GM12878 (cell line): ENCODE measurements at regions not wholly inside any gene's neighbourhood (a gene's known extent, or its start where the extent isn't known, plus 50 kb on each side); places are given as distances from the start of the nearest gene placed in this dataset.

Source experiments
- ATAC-seq: fragments of 200-7000 bp; cut with Tn5 transposase; 3 replicates; pipeline ENCODE4 v1.9.1; 2020; ENCODE audit warnings: mild to moderate bottlenecking, moderate library complexity
- BruUV-seq: library from RNA; stranded (reverse); fragments of 400-500 nt; replicated peaks from 2 replicates; lab custom pipeline; 2021; lab: Mats Ljungman, UMichigan
- CTCF ChIA-PET: fragments of 300-600 bp; sonication (Branson Sonifier 250); formaldehyde crosslinking; extraction: SDS; loops from one replicate; lab custom pipeline; 2021; ENCODE audit warnings: inconsistent platforms; lab: Yijun Ruan, JAX
- POLR2A ChIA-PET: fragments of 350-600 bp; formaldehyde crosslinking; extraction: SDS; loops from one replicate; lab custom pipeline; 2021; ENCODE audit warnings: inconsistent platforms; lab: Charles Lee
- RAD21 ChIA-PET: fragments of 300-600 bp; sonication (Branson Sonifier 250); formaldehyde crosslinking; loops from one replicate; lab custom pipeline; 2023; ENCODE audit warnings: antibody characterized with exemption; ENCODE audit not compliant: unreplicated experiment; lab: Charles Lee
- SMC1A ChIA-PET: fragments of 300-600 bp; sonication (Branson Sonifier 250); formaldehyde crosslinking; loops from one replicate; lab custom pipeline; 2023; ENCODE audit not compliant: unreplicated experiment, uncharacterized antibody; lab: Charles Lee
- DNase-seq: peaks from one replicate; pipeline ENCODE4 v3.0.0-alpha.2; 2011; ENCODE audit warnings: low read depth, low spot score
- FAIRE-seq: peaks from 3 replicates; lab custom pipeline; 2011; peaks lifted over from hg19 to GRCh38; lab: Jason Lieb, UNC
- H2AFZ ChIP-seq: 2 replicates; pipeline ENCODE4 v1.6.0; 2011; ENCODE audit warnings: low read depth, low read length, control low read depth; ENCODE audit not compliant: control insufficient read depth
- H3K27ac ChIP-seq: 2 replicates; pipeline ENCODE4 v1.5.1; 2011; ENCODE audit warnings: control low read depth; ENCODE audit not compliant: control insufficient read depth, insufficient read depth
- H3K27me3 ChIP-seq, 2 experiments: replicated peaks in 1 of 2; 2 replicates each; pipeline versions ENCODE4 v1.6.0 to v1.6.1; 2011; ENCODE audit warnings: low read length in 1 of 2; ENCODE audit not compliant: control insufficient read depth in 2 of 2, insufficient read depth in 2 of 2
- H3K36me3 ChIP-seq, 2 experiments: 2 replicates each; pipeline ENCODE4 v1.5.1; 2011; ENCODE audit warnings: low read length in 1 of 2; ENCODE audit not compliant: control insufficient read depth in 2 of 2, insufficient read depth in 2 of 2
- H3K4me1 ChIP-seq: 2 replicates; pipeline ENCODE4 v1.6.1; 2011; ENCODE audit warnings: mild to moderate bottlenecking, low read length, moderate library complexity, mixed read lengths; ENCODE audit not compliant: control insufficient read depth, insufficient read depth
- H3K4me2 ChIP-seq: 2 replicates; pipeline ENCODE4 v1.6.0; 2011; ENCODE audit warnings: control low read depth; ENCODE audit not compliant: control insufficient read depth, insufficient read depth
- H3K4me3 ChIP-seq: fragments of 200-600 bp; sonication (generic); 2 replicates; pipeline ENCODE4 v1.5.1; 2016
- H3K79me2 ChIP-seq: 2 replicates; pipeline ENCODE4 v1.6.0; 2011; ENCODE audit warnings: low read length; ENCODE audit not compliant: control insufficient read depth, insufficient read depth
- H3K9ac ChIP-seq: 2 replicates; pipeline ENCODE4 v1.8.0; 2011; ENCODE audit warnings: low read length, control low read depth, mixed read lengths; ENCODE audit not compliant: control insufficient read depth, insufficient read depth
- H3K9me3 ChIP-seq: replicated peaks from 3 replicates; pipeline ENCODE4 v1.5.1; 2011; ENCODE audit warnings: mild to moderate bottlenecking, low read length; ENCODE audit not compliant: control insufficient read depth, insufficient read depth
- H4K20me1 ChIP-seq: 2 replicates; pipeline ENCODE4 v1.6.0; 2011; ENCODE audit not compliant: control insufficient read depth, insufficient read depth
- CHD4 ChIP-seq: fragments of 200-600 bp; sonication (generic); IDR thresholded peaks from 2 replicates; pipeline ENCODE4 v1.6.1; 2016; ENCODE audit warnings: mild to moderate bottlenecking
- CUX1 ChIP-seq: IDR thresholded peaks from 2 replicates; pipeline ENCODE4 v1.6.1; 2012; ENCODE audit warnings: improper control_type of control experiment, low read depth, low read length; ENCODE audit not compliant: insufficient replicate concordance
- IKZF1 ChIP-seq: fragments of 450-650 bp; conservative IDR thresholded peaks from 2 replicates; pipeline ENCODE4 v1.6.1; 2017; ENCODE audit warnings: antibody characterized with exemption, mild to moderate bottlenecking
- NR2C1 ChIP-seq: fragments of 450-650 bp; IDR thresholded peaks from 2 replicates; pipeline ENCODE4 v1.6.1; 2017; ENCODE audit warnings: antibody characterized with exemption, mild to moderate bottlenecking, moderate library complexity
- NR2F1 ChIP-seq: fragments of 450-650 bp; conservative IDR thresholded peaks from 2 replicates; pipeline ENCODE4 v1.6.1; 2017; ENCODE audit warnings: mild to moderate bottlenecking
- POLR2A ChIP-seq: IDR thresholded peaks from 2 replicates; pipeline ENCODE4 v1.6.1; 2011; ENCODE audit warnings: low read depth, mild to moderate bottlenecking, low read length
- POLR2AphosphoS5 ChIP-seq: IDR thresholded peaks from 2 replicates; pipeline ENCODE4 v1.6.1; 2011; ENCODE audit warnings: mild to moderate bottlenecking, low read length, inconsistent platforms
- SP1 ChIP-seq: IDR thresholded peaks from one replicate; pipeline ENCODE4 v1.6.1; 2011; ENCODE audit warnings: low read depth, low read length
- ZBED1 ChIP-seq: IDR thresholded peaks from 2 replicates; pipeline ENCODE4 v1.6.1; 2016; ENCODE audit warnings: borderline replicate concordance
- WGBS: methylation state at CpG from one replicate; pipeline ENCODE4 v1.1.6; 2016; ENCODE audit warnings: low lambda C conversion rate; ENCODE audit not compliant: insufficient replicate concordance, insufficient coverage; ENCODE audit errors: missing lambda C conversion rate; 5-methylcytosine and 5-hydroxymethylcytosine counted together
- in situ Hi-C: fragments of 300-500 bp; cut with MboI; formaldehyde crosslinking; loops from 9 replicates; pipeline ENCODE4 v1.14.3; 2018; ENCODE audit warnings: mixed read lengths
- intact Hi-C: fragments of 100-400 bp; cut with micrococcal nuclease; formaldehyde crosslinking; loops from one replicate; pipeline ENCODE4 v1.14.2; 2022; ENCODE audit not compliant: unreplicated experiment
- TF ChIP-seq, protein P1 (sequence below): fragments of 450-650 bp; IDR thresholded peaks from 2 replicates; pipeline ENCODE4 v1.6.1; 2018; ENCODE audit warnings: borderline replicate concordance, mild to moderate bottlenecking; ENCODE audit not compliant: partially characterized antibody
- TF ChIP-seq, protein P2 (sequence below): fragments of 450-650 bp; IDR thresholded peaks from 2 replicates; pipeline ENCODE4 v1.6.1; 2014; ENCODE audit warnings: mild to moderate bottlenecking

GRCh38 chr7:149714081-149714909 is 59.1 kb downstream of the ZNF467 start (continued):
- TF ChIP-seq, protein P1, sequence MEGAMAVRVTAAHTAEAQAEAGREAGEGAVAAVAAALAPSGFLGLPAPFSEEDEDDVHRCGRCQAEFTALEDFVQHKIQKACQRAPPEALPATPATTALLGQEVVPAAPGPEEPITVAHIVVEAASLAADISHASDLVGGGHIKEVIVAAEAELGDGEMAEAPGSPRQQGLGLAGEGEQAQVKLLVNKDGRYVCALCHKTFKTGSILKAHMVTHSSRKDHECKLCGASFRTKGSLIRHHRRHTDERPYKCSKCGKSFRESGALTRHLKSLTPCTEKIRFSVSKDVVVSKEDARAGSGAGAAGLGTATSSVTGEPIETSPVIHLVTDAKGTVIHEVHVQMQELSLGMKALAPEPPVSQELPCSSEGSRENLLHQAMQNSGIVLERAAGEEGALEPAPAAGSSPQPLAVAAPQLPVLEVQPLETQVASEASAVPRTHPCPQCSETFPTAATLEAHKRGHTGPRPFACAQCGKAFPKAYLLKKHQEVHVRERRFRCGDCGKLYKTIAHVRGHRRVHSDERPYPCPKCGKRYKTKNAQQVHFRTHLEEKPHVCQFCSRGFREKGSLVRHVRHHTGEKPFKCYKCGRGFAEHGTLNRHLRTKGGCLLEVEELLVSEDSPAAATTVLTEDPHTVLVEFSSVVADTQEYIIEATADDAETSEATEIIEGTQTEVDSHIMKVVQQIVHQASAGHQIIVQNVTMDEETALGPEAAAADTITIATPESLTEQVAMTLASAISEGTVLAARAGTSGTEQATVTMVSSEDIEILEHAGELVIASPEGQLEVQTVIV = no peak
- TF ChIP-seq, protein P2, sequence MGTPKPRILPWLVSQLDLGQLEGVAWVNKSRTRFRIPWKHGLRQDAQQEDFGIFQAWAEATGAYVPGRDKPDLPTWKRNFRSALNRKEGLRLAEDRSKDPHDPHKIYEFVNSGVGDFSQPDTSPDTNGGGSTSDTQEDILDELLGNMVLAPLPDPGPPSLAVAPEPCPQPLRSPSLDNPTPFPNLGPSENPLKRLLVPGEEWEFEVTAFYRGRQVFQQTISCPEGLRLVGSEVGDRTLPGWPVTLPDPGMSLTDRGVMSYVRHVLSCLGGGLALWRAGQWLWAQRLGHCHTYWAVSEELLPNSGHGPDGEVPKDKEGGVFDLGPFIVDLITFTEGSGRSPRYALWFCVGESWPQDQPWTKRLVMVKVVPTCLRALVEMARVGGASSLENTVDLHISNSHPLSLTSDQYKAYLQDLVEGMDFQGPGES = no peak
- TF ChIP-seq POLR2A = peak; percentile 41
- peak; percentile 18; the same call in 1 of the 2 replicates for TF ChIP-seq IKZF1
- 0 out of 2 replicates have a peak, but pooled peaks have one; percentile 21 for TF ChIP-seq NR2F1

DNA sequence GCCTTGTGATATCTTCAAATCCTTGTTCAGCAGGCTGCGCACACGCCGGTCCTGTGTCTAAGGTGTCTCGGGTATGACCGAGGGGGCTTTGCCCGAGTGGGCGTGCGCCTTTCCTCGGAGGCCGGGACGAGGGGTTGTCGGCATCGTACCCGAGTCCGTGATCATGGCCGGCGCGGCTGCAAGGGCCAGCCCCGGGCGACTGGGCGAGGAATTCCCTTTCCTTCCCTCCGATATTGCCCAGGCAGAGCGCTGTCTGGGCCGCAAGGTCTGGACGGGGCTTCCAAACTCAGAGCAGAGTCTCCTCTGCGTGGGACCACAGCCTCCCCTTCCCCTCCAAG is 59.7 kb downstream of the ZNF467 start:
- H3K79me2 ChIP-seq = peaks cover 4% of the 10 kb centered on the region
- WGBS = 92% methylated on average over 26 of the region's 26 CpGs
- peak overlapping the region; percentile 92 for H3K4me2 ChIP-seq
- intact Hi-C loops = no loop called here
- H3K27me3 ChIP-seq = no peaks in the 10 kb centered on the region
- DNase-seq (no peak), ATAC-seq (no peak), FAIRE-seq (no peak)
- in situ Hi-C loops = no loop called here
- H3K4me3 ChIP-seq = no peak overlapping the region
- ChIA-PET POLR2A (no interaction called here), RAD21 (no interaction called here), SMC1A (no interaction called here), CTCF (interaction anchor here (2.9 kb wide), 1 partner anchor 28 kb away, joined by 10 read pairs; no protein-coding TSS in a partner anchor)
- H4K20me1 ChIP-seq = no peaks in the 10 kb centered on the region
- no peaks in the 10 kb centered on the region for H3K36me3 ChIP-seq
- BruUV-seq = no TSS peak
- peaks cover 2% of the 10 kb centered on the region for H3K9me3 ChIP-seq
- no peak overlapping the region for H2AFZ ChIP-seq
- no peak overlapping the region; the same call in 1 of the 2 replicates for H3K9ac ChIP-seq
- no peak overlapping the region for H3K27ac ChIP-seq
- TF ChIP-seq SP1 (no peak), CHD4 (no peak), ZBED1 (no peak), POLR2AphosphoS5 (no peak), NR2C1 (no peak), CUX1 (no peak)
- peaks cover 9% of the 10 kb centered on the region for H3K4me1 ChIP-seq
